ENCODE measurements at regions not wholly inside any gene's neighbourhood (a gene's known extent, or its start where the extent isn't known, plus 50 kb on each side); places are given as distances from the start of the nearest gene placed in this dataset.

DNA sequence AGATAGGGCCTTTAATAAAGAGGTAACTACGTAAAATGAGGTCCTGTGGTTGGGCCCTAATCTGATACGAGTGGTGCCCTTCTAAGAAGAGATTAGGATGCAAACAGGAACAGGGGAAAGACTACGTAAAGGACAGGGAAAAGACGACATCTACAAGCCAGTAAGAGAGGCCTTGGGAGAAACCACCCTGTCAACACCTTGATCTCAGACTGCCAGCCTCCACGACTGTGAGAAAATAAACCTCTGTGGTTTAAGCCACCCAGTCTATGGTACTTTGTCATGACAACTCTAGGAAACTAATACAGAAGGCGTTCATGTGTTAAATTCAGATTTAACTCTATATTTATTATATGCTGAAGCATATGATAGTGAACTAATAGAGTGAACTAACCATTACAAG lies 566.3 kb downstream of the UQCRFS1 start:
- TF ChIP-seq, protein P1, sequence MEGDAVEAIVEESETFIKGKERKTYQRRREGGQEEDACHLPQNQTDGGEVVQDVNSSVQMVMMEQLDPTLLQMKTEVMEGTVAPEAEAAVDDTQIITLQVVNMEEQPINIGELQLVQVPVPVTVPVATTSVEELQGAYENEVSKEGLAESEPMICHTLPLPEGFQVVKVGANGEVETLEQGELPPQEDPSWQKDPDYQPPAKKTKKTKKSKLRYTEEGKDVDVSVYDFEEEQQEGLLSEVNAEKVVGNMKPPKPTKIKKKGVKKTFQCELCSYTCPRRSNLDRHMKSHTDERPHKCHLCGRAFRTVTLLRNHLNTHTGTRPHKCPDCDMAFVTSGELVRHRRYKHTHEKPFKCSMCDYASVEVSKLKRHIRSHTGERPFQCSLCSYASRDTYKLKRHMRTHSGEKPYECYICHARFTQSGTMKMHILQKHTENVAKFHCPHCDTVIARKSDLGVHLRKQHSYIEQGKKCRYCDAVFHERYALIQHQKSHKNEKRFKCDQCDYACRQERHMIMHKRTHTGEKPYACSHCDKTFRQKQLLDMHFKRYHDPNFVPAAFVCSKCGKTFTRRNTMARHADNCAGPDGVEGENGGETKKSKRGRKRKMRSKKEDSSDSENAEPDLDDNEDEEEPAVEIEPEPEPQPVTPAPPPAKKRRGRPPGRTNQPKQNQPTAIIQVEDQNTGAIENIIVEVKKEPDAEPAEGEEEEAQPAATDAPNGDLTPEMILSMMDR (IDR thresholded peaks at IDR 0.05) = no peak
- no peak for TF ChIP-seq POLR2A (IDR thresholded peaks at IDR 0.05)
